ENCODE measurements at regions not wholly inside any gene's neighbourhood (a gene's known extent, or its start where the extent isn't known, plus 50 kb on each side); places are given as distances from the start of the nearest gene placed in this dataset.

GRCh38 chr3:117409701-117410459 is 700.3 kb downstream of the TUSC7 start:
- no peak for FAIRE-seq

GRCh38 chr3:117411971-117412370 is 702.4 kb downstream of the TUSC7 start:
- no peak for FAIRE-seq

GRCh38 chr3:117417411-117417810 is 707.8 kb downstream of the TUSC7 start:
- no peak for FAIRE-seq

- no peak for FAIRE-seq
Observed at GRCh38 chr3:117427081-117427480, 717.5 kb downstream of the TUSC7 start.

GRCh38 chr3:117433427-117433826 is 723.8 kb downstream of the TUSC7 start:
- FAIRE-seq: no peak

DNA sequence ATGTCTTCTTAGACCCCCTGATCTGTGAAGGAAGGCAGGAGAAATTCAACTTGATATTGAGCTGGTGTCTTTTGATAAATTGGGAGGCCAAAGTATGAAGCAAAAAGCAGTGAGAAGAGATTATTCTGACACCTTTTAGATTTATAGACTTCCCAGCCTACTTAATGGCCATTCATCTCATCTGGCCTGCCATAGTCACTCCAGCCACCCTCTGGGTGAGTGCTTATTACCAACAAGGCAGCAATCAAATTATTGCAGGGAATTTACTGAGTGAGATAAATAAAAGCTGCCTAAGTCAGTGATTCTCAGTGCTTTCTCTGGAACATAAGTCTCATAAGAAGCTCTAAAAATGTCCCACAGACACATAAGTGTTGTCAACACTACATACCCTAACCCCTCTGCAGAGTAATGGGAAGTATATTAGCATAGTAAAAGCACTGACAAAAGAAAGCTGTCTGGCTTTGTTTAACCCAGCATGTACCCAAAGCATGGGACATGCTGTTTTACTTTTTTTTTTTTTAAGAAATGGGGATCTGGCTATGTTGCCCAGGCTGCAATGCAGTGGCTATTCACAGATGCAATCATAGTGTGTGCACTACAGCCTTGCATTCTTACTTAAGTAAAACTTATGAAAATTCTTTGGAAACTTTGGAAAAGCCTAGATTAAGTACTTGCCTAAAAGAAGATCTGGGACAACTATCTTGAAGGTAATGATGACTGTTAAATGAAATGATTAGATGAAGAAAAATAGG is 725.3 kb downstream of the TUSC7 start:
- FAIRE-seq: no peak

DNA sequence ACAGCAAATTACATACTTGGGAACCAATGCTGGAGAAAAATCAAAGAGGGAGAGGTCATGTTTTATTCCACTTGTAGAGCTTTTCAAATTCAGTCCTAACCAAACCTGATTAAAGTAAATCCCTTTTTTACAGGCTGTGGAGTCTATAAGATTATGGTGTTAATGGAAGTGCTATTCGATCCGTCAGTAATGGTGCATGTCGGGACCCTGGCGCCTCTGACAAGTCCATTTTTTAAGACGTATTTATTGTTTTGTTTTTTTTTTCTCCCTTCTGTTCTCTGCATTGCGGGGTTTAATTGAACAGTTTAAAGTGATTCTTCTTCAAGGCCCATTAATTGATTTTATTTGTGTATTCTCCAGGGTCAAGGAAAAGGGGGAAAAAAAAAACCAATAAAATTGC is 725.9 kb downstream of the TUSC7 start:
- no peak for FAIRE-seq

DNA sequence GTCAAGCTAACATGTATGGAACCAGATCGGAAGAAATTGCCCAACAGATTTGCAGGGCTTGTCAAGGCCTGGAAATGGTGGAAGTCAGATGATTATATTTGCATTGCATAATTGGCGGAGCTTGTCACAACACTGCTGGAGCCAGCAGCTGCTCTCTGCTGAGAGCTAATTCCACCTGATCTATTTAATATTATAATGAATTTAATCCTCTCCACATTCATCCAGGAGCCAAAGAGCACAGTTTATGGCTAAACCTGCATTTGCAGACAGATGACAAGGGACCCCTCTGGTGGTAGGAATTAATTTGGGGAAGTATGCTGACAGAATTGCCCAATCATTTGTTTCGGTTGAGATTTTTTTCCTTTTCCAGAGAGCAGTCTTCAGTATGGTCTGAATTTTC is 730.2 kb downstream of the TUSC7 start:
- FAIRE-seq: no peak

- no peak for FAIRE-seq
Observed at GRCh38 chr3:117441851-117442250, 732.3 kb downstream of the TUSC7 start.

DNA sequence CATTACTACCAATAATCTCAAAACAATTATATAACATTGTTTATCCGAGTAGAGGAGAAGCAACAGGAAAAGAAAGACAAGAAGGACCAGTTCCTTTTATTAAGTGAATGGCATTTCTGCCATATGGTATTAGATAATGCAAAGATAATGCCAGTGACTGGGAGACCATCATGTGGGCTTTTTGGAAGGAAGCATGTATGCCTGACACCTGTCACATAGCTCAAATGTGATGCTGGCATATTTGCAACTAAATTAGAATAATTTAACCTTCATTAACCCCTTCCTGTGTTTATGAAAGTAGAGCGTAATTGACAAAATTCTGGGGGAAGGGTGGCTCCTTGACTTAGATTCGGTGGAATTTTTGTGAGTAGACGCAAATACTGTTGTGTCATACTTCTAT is 733.0 kb downstream of the TUSC7 start:
- no peak for FAIRE-seq

- FAIRE-seq: no peak
Observed at GRCh38 chr3:117443014-117443413, 733.4 kb downstream of the TUSC7 start.

DNA sequence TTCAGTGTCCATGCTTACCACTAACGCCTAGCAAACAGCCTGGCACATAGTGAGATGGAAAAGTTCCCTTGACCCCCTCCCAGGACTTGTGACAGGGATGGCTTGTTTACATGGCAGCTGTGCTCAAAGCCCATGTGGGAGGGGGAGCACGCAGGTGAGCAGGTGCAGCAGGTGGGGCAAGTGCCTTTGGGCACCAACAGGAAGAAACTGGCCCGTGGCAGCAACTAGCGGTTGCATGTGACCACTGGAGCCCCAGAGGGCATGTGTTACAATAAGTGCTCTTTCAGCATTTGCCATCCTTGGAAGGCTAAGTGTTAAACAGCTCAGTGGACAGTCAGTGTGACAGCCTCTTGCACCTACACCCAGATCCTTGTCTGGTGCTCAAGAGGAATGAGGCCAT is 734.6 kb downstream of the TUSC7 start:
- no peak for FAIRE-seq

DNA sequence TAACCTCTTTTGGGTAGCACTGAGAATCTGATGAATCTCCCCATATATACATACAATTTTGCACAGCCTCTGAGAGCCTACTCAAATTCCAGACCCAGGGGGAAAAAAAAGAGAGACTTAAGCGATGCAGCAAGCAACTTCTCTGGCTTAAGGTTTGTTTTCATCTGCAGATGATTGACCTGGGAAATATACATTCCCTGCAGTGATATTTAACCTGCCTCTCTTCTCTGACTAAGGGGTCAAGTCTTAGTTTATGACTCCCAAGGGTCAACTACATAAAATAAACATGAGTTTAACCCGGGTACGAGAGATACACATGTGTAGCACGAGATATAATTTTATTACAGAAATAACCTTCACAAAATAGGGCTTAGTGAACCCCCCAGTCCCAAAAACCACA is 737.8 kb downstream of the TUSC7 start:
- no peak for FAIRE-seq

DNA sequence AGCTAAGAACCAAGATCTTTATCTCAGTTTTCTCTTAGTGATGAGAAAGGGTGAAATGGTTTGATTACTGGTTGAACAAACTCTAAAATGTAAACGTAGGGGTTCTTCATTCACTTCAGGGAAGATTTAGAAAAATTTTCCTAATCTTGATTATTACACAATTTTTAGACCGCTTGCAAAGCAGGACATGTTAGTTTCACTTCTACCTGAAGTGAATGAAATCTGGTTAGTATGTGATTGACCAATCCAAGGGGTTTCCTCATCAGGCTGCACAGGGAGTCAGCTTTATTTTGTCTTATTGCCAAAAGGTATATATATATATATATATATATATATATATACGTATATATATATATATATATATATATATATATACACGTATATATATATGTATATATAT is 740.4 kb downstream of the TUSC7 start:
- no peak for FAIRE-seq

DNA sequence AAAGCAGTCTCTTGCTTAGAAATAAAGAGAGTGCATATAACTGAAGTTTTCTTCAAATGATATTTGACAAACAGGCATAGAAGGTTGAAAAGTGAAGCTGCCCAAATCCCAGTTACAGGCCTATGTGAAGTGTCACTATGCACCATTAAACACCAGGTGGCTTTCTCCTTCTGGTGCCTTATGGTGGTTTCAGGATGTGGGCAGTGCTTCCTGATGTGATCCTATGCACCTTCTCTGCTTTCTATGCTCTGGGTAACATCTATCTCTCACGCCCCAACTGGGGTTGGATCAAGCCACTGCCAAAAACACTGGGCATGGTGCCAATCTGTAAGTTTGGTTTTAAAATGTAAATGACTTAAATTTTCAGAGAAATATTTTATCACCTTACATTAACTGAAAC is 744.7 kb downstream of the TUSC7 start:
- FAIRE-seq: no peak

- FAIRE-seq: no peak
Observed at GRCh38 chr3:117454908-117455307, 745.3 kb downstream of the TUSC7 start.

GRCh38 chr3:117455782-117456181 is 746.2 kb downstream of the TUSC7 start:
- FAIRE-seq: no peak

DNA sequence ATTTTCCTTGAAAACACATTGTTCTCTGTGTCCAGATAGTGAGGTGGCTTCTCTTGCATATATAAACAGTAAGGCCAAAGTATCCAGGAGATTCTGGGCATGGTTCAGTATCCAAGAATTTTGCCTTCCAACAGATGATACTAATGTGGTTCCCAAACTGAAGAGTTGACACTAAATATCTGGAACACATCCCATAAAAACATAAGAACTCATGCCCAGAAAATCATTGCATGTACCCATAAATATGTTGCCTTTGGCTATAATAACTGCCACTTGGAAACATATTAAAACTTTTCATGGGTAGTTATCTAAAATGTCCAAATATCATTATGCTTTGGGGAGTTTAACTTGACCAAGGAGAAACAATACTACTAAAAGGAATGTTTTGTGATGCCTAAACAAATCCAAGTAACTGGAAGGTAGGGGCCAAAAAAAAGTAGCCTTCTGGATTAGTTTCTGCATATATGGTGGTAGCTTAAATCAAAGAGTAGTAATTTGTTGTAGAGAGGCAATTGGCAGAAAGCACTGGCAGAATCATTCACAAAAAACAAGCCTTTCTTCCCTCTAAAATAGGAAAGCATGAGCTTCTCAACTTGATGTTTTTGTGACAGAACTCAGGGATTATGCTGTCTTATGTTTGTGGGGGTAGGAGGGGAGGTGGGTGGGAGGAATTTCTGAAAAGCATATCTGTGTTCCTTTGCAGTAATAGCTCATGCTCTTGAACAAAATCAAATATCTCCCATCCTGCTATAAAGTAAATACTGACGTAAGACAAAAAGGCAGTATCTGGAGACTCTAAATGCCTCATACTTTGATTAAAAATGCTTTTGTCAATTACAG is 753.9 kb downstream of the TUSC7 start:
- no peak for FAIRE-seq

- FAIRE-seq: no peak
Observed at GRCh38 chr3:117471831-117472230, 762.3 kb downstream of the TUSC7 start.

DNA sequence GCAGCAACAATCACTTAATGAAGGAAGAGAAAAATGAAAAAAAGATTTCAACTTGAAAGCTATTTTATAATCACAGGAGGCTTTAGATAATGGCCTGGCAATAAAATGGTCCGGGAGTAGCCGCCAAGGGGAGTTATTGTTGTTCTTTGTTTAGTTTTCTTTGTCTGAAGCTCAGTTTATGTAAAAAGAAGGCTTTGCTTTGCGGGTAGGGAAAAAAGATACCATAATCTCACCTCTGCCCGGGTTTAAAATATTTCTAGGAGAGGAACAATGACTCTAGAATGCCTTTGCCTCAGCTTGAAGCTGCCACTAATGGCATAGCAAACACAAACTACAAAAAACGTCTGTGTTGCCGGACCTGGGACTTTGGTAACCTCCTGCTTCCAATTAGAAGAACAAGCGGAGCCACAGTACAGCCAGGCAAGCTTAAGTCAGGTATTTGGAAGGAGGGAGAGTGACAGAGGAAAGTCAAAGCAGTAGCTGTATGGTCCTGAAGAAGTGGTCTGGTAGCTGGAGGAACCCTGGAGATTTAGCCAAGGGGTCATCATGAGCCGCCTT is 764.5 kb downstream of the TUSC7 start:
- no peak for FAIRE-seq

GRCh38 chr3:117476572-117476971 is 767.0 kb downstream of the TUSC7 start:
- FAIRE-seq: no peak

DNA sequence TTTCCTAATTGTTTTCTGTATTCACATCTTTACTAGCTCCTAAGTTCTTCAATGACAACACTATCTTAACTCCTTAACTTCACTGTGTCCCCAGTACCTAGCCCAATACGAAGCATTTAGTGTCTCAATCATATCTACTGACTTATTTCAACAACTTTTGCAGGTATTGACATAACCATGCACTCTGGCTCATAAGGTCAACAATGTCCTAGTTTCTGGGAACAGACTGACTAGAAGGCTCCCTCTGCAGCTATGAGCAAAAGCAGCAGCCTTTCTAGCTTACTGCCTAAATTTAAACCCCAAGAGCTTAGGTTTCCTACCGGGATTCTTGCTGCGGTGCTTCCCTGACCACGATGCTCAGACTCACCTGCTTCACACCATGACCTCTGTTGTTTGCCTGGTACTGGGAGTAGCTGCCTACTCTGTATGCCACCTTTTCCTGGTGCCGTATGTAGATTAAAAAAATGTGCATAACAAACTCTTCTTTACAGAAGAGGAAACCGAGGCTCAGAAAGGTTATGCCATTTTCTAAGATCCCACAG is 767.7 kb downstream of the TUSC7 start:
- FAIRE-seq: no peak

- FAIRE-seq: no peak
Observed at GRCh38 chr3:117479095-117479494, 769.5 kb downstream of the TUSC7 start.

Measured in colon (tissue), 2 donors.